HCT116 (cell line): ENCODE measurements at regions not wholly inside any gene's neighbourhood (a gene's known extent, or its start where the extent isn't known, plus 50 kb on each side); places are given as distances from the start of the nearest gene placed in this dataset.

Source experiments
- ATAC-seq: fragments of 200-7000 bp; cut with Tn5 transposase; 2 replicates; pipeline ENCODE4 v1.9.1; 2020; ENCODE audit warnings: mild to moderate bottlenecking, moderate library complexity
- BruUV-seq: library from RNA; stranded (reverse); fragments of 400-500 nt; replicated peaks from 2 replicates; lab custom pipeline; 2021; lab: Mats Ljungman, UMichigan
- CTCF ChIA-PET: fragments of 300-600 bp; sonication (Branson Sonifier 250); formaldehyde crosslinking; loops from one replicate; lab custom pipeline; 2021; ENCODE audit warnings: antibody characterized with exemption; lab: Charles Lee
- POLR2A ChIA-PET: fragments of 300-600, 350-600 bp; sonication (Branson Sonifier 250); formaldehyde crosslinking; loops from one replicate; lab custom pipeline; 2021; ENCODE audit warnings: antibody characterized with exemption; lab: Charles Lee
- RAD21 ChIA-PET, 2 experiments: fragments of 300-600 bp; sonication (Branson Sonifier 250); formaldehyde crosslinking; loops; one replicate each; lab custom pipeline; 2023; ENCODE audit warnings: low total read pairs in 2 of 2; ENCODE audit not compliant: uncharacterized antibody in 2 of 2, unreplicated experiment in 2 of 2, low non-redundant PET in 1 of 2; lab: Charles Lee
- DNase-seq: peaks from one replicate; pipeline ENCODE4 v3.0.0-alpha.2; 2010; ENCODE audit warnings: low read depth, low spot score
- H2AFZ ChIP-seq: fragments of 200-600 bp; shearing (Covaris generic), sonication (generic); 2 replicates; pipeline ENCODE4 v1.6.1; 2017; ENCODE audit warnings: low read depth, mixed run types, mixed read lengths, antibody characterized with exemption, low read length; ENCODE audit not compliant: poor library complexity, severe bottlenecking
- H3K27ac ChIP-seq: 2 replicates; pipeline ENCODE4 v1.5.1; 2012; ENCODE audit warnings: low read depth, low read length
- H3K27me3 ChIP-seq: fragments of 200-600 bp; sonication (generic); 2 replicates; pipeline ENCODE4 v1.6.1; 2016; ENCODE audit warnings: mixed run types, low read length, mixed read lengths; ENCODE audit not compliant: insufficient read depth
- H3K36me3 ChIP-seq, 2 experiments: fragments of 200-500 bp in 1 of 2; fragments of 200-600 bp in 1 of 2; sonication (Bioruptor generic) in 1 of 2; sonication (generic) in 1 of 2; 2 replicates each; pipeline versions ENCODE4 v1.5.1 to v1.6.1; 2014 to 2016; ENCODE audit warnings: low read length in 2 of 2, inconsistent platforms in 1 of 2, mixed read lengths in 1 of 2, mixed run types in 1 of 2; ENCODE audit not compliant: insufficient read depth in 2 of 2, control insufficient read depth in 1 of 2
- H3K4me1 ChIP-seq, 2 experiments: fragments of 200-600 bp in 1 of 2; sonication (generic) in 1 of 2; 2 replicates each; pipeline versions ENCODE4 v1.5.1 to v1.6.1; 2012 to 2017; ENCODE audit warnings: low read length in 2 of 2, inconsistent platforms in 1 of 2, mild to moderate bottlenecking in 1 of 2, mixed read lengths in 1 of 2, mixed run types in 1 of 2, moderate library complexity in 1 of 2; ENCODE audit not compliant: insufficient read depth in 2 of 2, control insufficient read depth in 1 of 2
- H3K4me2 ChIP-seq: fragments of 200-600 bp; sonication (generic); 2 replicates; pipeline ENCODE4 v1.6.1; 2017; ENCODE audit warnings: mixed run types, low read length, mixed read lengths
- H3K4me3 ChIP-seq, 2 experiments: fragments of 200-600 bp in 1 of 2; sonication (generic) in 1 of 2; replicated peaks in 1 of 2; 2 replicates each; pipeline ENCODE4 v1.5.1; 2011 to 2016; ENCODE audit warnings: low read length in 2 of 2, control low read depth in 1 of 2, low read depth in 1 of 2, mild to moderate bottlenecking in 1 of 2, mixed read lengths in 1 of 2, mixed run types in 1 of 2
- H3K79me2 ChIP-seq: fragments of 200-600 bp; sonication (generic); 2 replicates; pipeline ENCODE4 v1.6.1; 2017; ENCODE audit warnings: mild to moderate bottlenecking, mixed run types, low read length, moderate library complexity, mixed read lengths; ENCODE audit not compliant: insufficient read depth
- H3K9ac ChIP-seq: fragments of 200-600 bp; sonication (generic); 2 replicates; pipeline ENCODE4 v1.6.1; 2016; ENCODE audit warnings: low read length, mixed read lengths
- H3K9me2 ChIP-seq: fragments of 200-600 bp; sonication (generic), shearing (Covaris generic); 2 replicates; pipeline ENCODE4 v1.6.1; 2017; ENCODE audit warnings: mixed run types, mild to moderate bottlenecking, moderate library complexity; ENCODE audit not compliant: insufficient read depth
- H3K9me3 ChIP-seq, 2 experiments: fragments of 200-500 bp in 1 of 2; fragments of 200-600 bp in 1 of 2; sonication (Bioruptor generic) in 1 of 2; sonication (generic) in 1 of 2; 2 replicates each; pipeline ENCODE4 v1.6.1; 2014 to 2017; ENCODE audit warnings: low read length in 2 of 2, mixed read lengths in 2 of 2, inconsistent platforms in 1 of 2, low read depth in 1 of 2, mild to moderate bottlenecking in 1 of 2, mixed run types in 1 of 2, moderate library complexity in 1 of 2; ENCODE audit not compliant: control insufficient read depth in 1 of 2, insufficient read depth in 1 of 2
- H4K20me1 ChIP-seq: fragments of 200-600 bp; sonication (generic), shearing (Covaris generic); 2 replicates; pipeline ENCODE4 v1.6.1; 2017; ENCODE audit warnings: mixed run types, mild to moderate bottlenecking, moderate library complexity; ENCODE audit not compliant: insufficient read depth
- CBX3 ChIP-seq: IDR thresholded peaks from 2 replicates; pipeline ENCODE4 v1.6.1; 2012; ENCODE audit warnings: low read depth
- CEBPB ChIP-seq: IDR thresholded peaks from 2 replicates; pipeline ENCODE4 v1.6.1; 2012; ENCODE audit warnings: low read depth
- CTCF ChIP-seq, 3 experiments: fragments of 200-600 bp in 1 of 3; sonication (generic) in 1 of 3; IDR thresholded peaks in 2 of 3; conservative IDR thresholded peaks in 1 of 3; 2 replicates each; pipeline ENCODE4 v1.5.1; 2012 to 2017; ENCODE audit warnings: low read depth in 2 of 3, low read length in 2 of 3, antibody characterized with exemption in 1 of 3, borderline replicate concordance in 1 of 3, control low read depth in 1 of 3, mild to moderate bottlenecking in 1 of 3, mixed read lengths in 1 of 3, mixed run types in 1 of 3, moderate library complexity in 1 of 3; ENCODE audit not compliant: insufficient read depth in 1 of 3
- EGR1 ChIP-seq: IDR thresholded peaks from 2 replicates; pipeline ENCODE4 v1.6.1; 2012; ENCODE audit warnings: low read depth
- ELF1 ChIP-seq: IDR thresholded peaks from 2 replicates; pipeline ENCODE4 v1.6.1; 2012; ENCODE audit warnings: low read depth, borderline replicate concordance
- EZH2phosphoT487 ChIP-seq: fragments of 200-600 bp; IDR thresholded peaks from 2 replicates; pipeline ENCODE4 v1.6.1; 2018; ENCODE audit warnings: antibody characterized with exemption, borderline replicate concordance
- JUND ChIP-seq: IDR thresholded peaks from 2 replicates; pipeline ENCODE4 v1.6.1; 2012
- POLR2A ChIP-seq: IDR thresholded peaks from 2 replicates; pipeline ENCODE4 v1.7.0; 2011; ENCODE audit warnings: borderline replicate concordance; ENCODE audit not compliant: insufficient read depth, insufficient read length; ENCODE audit errors: extremely low read depth
- POLR2AphosphoS5 ChIP-seq: IDR thresholded peaks from 2 replicates; pipeline ENCODE4 v1.6.1; 2011; ENCODE audit warnings: mild to moderate bottlenecking, low read depth, low read length, moderate library complexity
- RAD21 ChIP-seq: IDR thresholded peaks from 2 replicates; pipeline ENCODE4 v1.6.1; 2012; ENCODE audit warnings: low read depth, mild to moderate bottlenecking
- SRF ChIP-seq: IDR thresholded peaks from 2 replicates; pipeline ENCODE4 v1.6.1; 2012; ENCODE audit warnings: low read depth
- TCF7L2 ChIP-seq: IDR thresholded peaks from 2 replicates; pipeline ENCODE4 v1.7.0; 2011; ENCODE audit warnings: borderline replicate concordance, inconsistent platforms; ENCODE audit not compliant: insufficient read depth, insufficient read length; ENCODE audit errors: extremely low read depth
- YY1 ChIP-seq: IDR thresholded peaks from 2 replicates; pipeline ENCODE4 v1.6.1; 2011; ENCODE audit warnings: low read length, low read depth, moderate library complexity, mild to moderate bottlenecking; ENCODE audit not compliant: insufficient replicate concordance; ENCODE audit errors: extremely low read depth
- ZBTB33 ChIP-seq: IDR thresholded peaks from 2 replicates; pipeline ENCODE4 v1.6.1; 2011; ENCODE audit warnings: mild to moderate bottlenecking, low read length, moderate library complexity; ENCODE audit not compliant: insufficient replicate concordance; ENCODE audit errors: extremely low read depth
- intact Hi-C: fragments of 100-400 bp; cut with micrococcal nuclease; formaldehyde crosslinking; loops from 2 replicates; pipeline ENCODE4 v1.10.0; 2022

- Histone ChIP-seq H3K36me3 (no peaks in the 10 kb centered on the region), H3K9ac (no peak overlapping the region), H3K9me3 (no peaks in the 10 kb centered on the region), H3K9me2 (no peaks in the 10 kb centered on the region), H4K20me1 (no peaks in the 10 kb centered on the region), H2AFZ (no peak overlapping the region), H3K27me3 (no peaks in the 10 kb centered on the region), H3K4me1 (no peaks in the 10 kb centered on the region), H3K4me2 (no peak overlapping the region), H3K79me2 (no peaks in the 10 kb centered on the region), H3K27ac (no peak overlapping the region), H3K4me3 (no peak overlapping the region)
- no peak for ATAC-seq
- CTCF ChIA-PET: no interaction called here
- no peak for DNase-seq
- intact Hi-C loops: no loop called here
- TF ChIP-seq POLR2A: no peak
- no peak for TF ChIP-seq YY1
- no peak for TF ChIP-seq CEBPB
- no peak for TF ChIP-seq ZBTB33
- no peak for TF ChIP-seq EGR1
- TF ChIP-seq RAD21: no peak
- POLR2A ChIA-PET: no interaction called here
- no TSS peak for BruUV-seq
- RAD21 ChIA-PET: no interaction called here
Observed at GRCh38 chr10:90612276-90612675, 245.6 kb downstream of the HTR7 start.

GRCh38 chr10:90614631-90615030 lies 243.2 kb downstream of the HTR7 start:
- H2AFZ ChIP-seq: no peak overlapping the region
- no peaks in the 10 kb centered on the region for H3K79me2 ChIP-seq
- no peak overlapping the region for H3K27ac ChIP-seq
- CTCF ChIA-PET: no interaction called here
- no peak for DNase-seq
- H3K9me3 ChIP-seq: no peaks in the 10 kb centered on the region
- ATAC-seq: no peak
- no TSS peak for BruUV-seq
- H3K4me1 ChIP-seq: no peaks in the 10 kb centered on the region
- H3K27me3 ChIP-seq: no peaks in the 10 kb centered on the region
- H3K4me3 ChIP-seq: no peak overlapping the region
- no peaks in the 10 kb centered on the region for H3K9me2 ChIP-seq
- RAD21 ChIA-PET: no interaction called here
- POLR2A ChIA-PET: no interaction called here
- H3K4me2 ChIP-seq: no peak overlapping the region
- no peaks in the 10 kb centered on the region for H4K20me1 ChIP-seq
- intact Hi-C loops: no loop called here
- no peak overlapping the region for H3K9ac ChIP-seq
- H3K36me3 ChIP-seq: no peaks in the 10 kb centered on the region
- TF ChIP-seq POLR2AphosphoS5 (no peak), ELF1 (no peak), SRF (no peak), JUND (no peak), YY1 (no peak), TCF7L2 (no peak), ZBTB33 (no peak), CTCF (IDR thresholded peaks at IDR 0.05 in 2 of 3, conservative IDR thresholded peaks at IDR 0.05 in 1 of 3; ENCODE audit: borderline replicate concordance in 1 of 3, insufficient read depth in 1 of 3, low read depth in 2 of 3, low read length in 2 of 3) (no peak), CEBPB (no peak), EGR1 (no peak), EZH2phosphoT487 (no peak), CBX3 (no peak)
